GM10266 (cell line): ENCODE measurements at regions not wholly inside any gene's neighbourhood (a gene's known extent, or its start where the extent isn't known, plus 50 kb on each side); places are given as distances from the start of the nearest gene placed in this dataset.

Experiments
- DNase-seq: peaks from one replicate; pipeline ENCODE4 v3.0.0; 2012; ENCODE audit errors: extremely low spot score
- CTCF ChIP-seq: IDR thresholded peaks from 2 replicates; pipeline ENCODE4 v1.5.1; 2012; ENCODE audit warnings: mild to moderate bottlenecking, low read depth; ENCODE audit not compliant: control insufficient read depth, insufficient read depth; ENCODE audit errors: missing control alignments

GRCh38 chr3:72256716-72257115, 471.8 kb upstream of the PROK2 start:
- no peak for DNase-seq
- no peak for TF ChIP-seq CTCF

DNA sequence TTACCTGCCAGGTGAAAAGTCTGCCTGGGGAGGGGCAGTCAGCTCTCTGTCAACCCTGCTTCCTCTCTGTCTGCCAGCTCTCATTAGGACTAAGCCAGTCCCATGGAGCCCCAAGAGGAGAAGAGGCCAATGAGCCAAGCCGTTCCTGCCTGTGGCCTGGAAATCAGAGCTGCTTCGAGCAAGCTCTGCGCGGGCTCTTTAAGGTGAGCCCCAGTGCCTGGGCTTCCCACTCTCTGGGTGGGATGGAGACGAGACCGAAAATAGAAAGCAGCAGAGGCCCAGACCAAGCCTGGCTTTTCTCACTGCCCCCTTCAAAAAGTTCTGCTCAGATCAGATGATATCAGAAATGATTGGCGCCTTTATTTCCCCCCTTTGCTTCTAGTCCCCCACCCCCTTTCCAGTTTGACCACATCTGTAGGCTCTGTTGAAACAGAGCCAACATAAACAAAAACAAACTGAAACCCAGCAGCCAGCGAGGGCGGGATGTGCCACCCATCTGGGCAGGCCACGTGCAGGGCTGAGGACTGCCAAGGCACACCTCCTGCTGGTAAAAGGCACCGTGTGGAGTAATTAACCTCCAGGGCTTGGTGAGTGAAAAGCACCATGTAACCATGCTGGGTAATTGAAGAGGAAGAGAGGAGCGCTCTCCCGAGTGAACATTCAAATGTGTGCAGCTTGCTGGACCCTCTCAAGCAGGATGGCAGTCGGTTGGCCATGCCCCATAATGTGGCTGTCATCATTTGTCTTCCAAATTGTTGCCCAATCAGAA, 471.0 kb upstream of the PROK2 start:
- no peak for DNase-seq
- no peak for TF ChIP-seq CTCF

DNA sequence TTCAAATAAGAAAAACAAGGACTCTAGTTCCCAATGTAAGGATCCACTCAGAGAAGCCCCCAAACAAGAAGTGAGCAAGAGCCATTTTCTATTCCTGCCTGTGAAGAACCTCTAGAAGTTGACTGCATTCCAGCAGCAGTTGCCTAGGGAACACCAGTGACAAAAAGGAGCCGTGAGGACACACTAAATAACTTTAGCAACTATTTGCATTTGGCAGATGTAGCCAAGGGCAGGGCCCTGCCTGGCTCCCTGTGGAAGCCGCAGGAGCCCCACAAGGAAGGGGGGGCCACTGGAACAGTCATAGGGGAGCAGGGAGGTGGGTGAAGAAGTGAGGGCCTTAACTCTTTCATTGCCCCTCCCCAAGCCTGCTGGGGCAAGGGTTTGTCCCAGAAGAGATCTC, 470.2 kb upstream of the PROK2 start:
- no peak for DNase-seq
- no peak for TF ChIP-seq CTCF

GRCh38 chr3:72254483-72254882, 469.5 kb upstream of the PROK2 start:
- no peak for DNase-seq
- no peak for TF ChIP-seq CTCF

DNA sequence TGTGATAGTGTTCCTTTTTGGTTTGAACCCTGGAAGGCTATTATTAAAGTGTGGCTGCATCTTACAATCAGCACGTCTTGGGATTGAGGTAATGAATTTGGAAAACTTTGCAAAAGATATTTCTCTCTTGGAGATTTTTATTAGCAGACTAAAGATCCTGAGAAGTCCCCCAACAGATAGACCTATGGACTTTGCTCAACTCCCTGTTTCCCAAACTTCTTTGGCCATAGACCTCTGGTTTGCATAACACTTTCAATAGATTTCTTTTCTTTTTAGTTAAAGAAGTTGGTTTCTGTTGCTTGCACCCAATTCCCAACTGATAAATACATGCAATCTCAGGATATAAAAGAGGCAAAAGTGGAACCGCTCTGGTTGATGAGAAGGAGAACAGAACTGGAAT, 465.8 kb upstream of the PROK2 start:
- TF ChIP-seq CTCF, result no peak
- DNase-seq, result no peak

DNA sequence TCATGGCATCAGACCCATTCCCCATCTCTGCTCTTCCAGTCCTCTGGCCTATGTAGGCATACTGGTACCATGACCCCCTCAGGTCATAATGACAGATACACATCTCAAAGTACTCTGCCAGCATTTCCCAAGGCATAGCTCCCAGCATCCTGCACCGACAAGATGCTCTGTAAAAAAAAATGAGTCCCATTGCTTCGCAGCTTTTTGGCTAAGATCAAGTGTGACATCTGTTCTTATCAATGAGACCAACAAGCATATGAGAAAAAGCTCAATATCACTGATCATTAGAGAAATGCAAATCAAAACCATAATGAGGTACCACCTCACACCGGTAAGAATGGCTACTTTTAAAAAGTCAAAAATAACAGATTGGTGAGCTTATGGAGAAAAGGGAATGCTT, 463.9 kb upstream of the PROK2 start:
- DNase-seq, result no peak
- no peak for TF ChIP-seq CTCF

DNA sequence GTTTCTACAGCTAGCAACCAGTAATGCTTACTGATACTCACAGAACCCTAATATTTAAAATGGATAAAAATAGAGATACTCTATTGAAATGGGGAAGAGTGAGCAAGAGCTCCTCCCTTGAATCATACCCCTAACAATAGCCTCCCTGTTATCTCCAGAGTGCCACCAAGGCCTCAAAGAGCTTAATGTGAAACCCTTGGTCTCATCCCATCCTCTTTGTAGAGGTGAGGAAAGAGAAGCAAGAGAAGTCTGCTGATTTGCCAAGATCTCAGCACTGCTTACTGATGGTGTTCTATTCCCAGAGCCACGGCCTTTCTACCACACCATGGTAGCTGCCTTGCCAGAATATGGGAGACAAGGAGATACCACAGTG, 463.4 kb upstream of the PROK2 start:
- TF ChIP-seq CTCF, result no peak
- DNase-seq, result no peak
